Gastroesophageal sphincter (tissue), 3 donors: ENCODE measurements at regions not wholly inside any gene's neighbourhood (a gene's known extent, or its start where the extent isn't known, plus 50 kb on each side); places are given as distances from the start of the nearest gene placed in this dataset.

ENCODE experiments used
- CTCF ChIP-seq, 4 experiments: fragments of 200-600 bp in 2 of 4; fragments of 450-650 bp in 2 of 4; sonication (generic) in 1 of 4; IDR thresholded peaks; one replicate each; pipeline ENCODE4 v1.5.1; 2017 to 2019; ENCODE audit warnings: antibody characterized with exemption in 4 of 4, mild to moderate bottlenecking in 2 of 4, moderate library complexity in 2 of 4
- POLR2A ChIP-seq, 2 donors: fragments of 450-650 bp; IDR thresholded peaks; one replicate each; pipeline ENCODE4 v1.6.1; 2017; ENCODE audit warnings: antibody characterized with exemption in 2 of 2, mild to moderate bottlenecking in 2 of 2, moderate library complexity in 1 of 2
- POLR2AphosphoS5 ChIP-seq: sonication (generic); formaldehyde crosslinking; IDR thresholded peaks from one replicate; pipeline ENCODE4 v1.6.1; 2017; ENCODE audit warnings: antibody characterized with exemption

DNA sequence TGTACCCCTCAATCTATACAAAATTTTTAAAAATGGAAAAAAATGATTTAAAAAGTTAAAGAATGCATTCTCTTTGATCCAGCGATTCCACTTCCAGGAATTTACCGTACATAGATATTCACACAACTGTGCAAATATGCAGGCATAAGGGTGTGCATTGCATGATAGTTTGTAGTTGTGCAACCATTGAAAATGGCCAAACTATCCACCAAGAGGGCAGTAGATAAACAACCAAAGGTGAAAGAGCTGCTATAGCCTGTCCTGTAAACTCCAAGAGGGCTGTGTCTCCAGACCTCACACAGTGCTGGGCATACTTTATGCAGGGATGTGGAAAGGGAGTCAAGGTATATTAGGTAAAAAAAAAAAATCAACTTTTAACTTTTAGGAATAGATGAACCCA, 116.5 kb upstream of the NEDD4L start:
- TF ChIP-seq CTCF (IDR thresholded peaks at IDR 0.05) (no peak), POLR2A (IDR thresholded peaks at IDR 0.05) (no peak), POLR2AphosphoS5 (no peak)
